Muscle of leg (tissue), 3 donors: ENCODE measurements at regions not wholly inside any gene's neighbourhood (a gene's known extent, or its start where the extent isn't known, plus 50 kb on each side); places are given as distances from the start of the nearest gene placed in this dataset.
A peak's percentile ranks its signal among the peaks of the same experiment; 100 is the strongest.

Experiments
- DNase-seq: peaks from one replicate; pipeline ENCODE4 v3.0.0; 2013
- H3K27ac ChIP-seq: one replicate; pipeline ENCODE4 v1.5.1; 2013; ENCODE audit warnings: mild to moderate bottlenecking, low read length, control low read depth
- H3K27me3 ChIP-seq: one replicate; pipeline ENCODE4 v1.6.1; 2013; ENCODE audit warnings: low read length; ENCODE audit not compliant: control insufficient read depth, insufficient read depth
- H3K36me3 ChIP-seq: one replicate; pipeline ENCODE4 v1.6.1; 2013; ENCODE audit warnings: low read length; ENCODE audit not compliant: control insufficient read depth, insufficient read depth
- H3K4me1 ChIP-seq: one replicate; pipeline ENCODE4 v1.6.1; 2013; ENCODE audit warnings: low read length; ENCODE audit not compliant: control insufficient read depth, insufficient read depth
- H3K4me3 ChIP-seq: one replicate; pipeline ENCODE4 v1.5.1; 2013; ENCODE audit warnings: low read length, control low read depth
- H3K9me3 ChIP-seq: replicated peaks from 2 replicates; pipeline ENCODE4 v1.6.1; 2013; ENCODE audit warnings: low read depth, low read length; ENCODE audit not compliant: control insufficient read depth
- WGBS: methylation state at CpG from one replicate; pipeline ENCODE4 v1.1.5; 2013; ENCODE audit warnings: missing lambda C conversion rate; ENCODE audit not compliant: insufficient coverage; 5-methylcytosine and 5-hydroxymethylcytosine counted together

- 60% methylated on average over 2 of the region's 4 CpGs for WGBS
- H3K4me1 ChIP-seq = no peaks in the 10 kb centered on the region
Observed at GRCh38 chr14:22390824-22391461, 198.1 kb downstream of the DAD1 start.

DNA sequence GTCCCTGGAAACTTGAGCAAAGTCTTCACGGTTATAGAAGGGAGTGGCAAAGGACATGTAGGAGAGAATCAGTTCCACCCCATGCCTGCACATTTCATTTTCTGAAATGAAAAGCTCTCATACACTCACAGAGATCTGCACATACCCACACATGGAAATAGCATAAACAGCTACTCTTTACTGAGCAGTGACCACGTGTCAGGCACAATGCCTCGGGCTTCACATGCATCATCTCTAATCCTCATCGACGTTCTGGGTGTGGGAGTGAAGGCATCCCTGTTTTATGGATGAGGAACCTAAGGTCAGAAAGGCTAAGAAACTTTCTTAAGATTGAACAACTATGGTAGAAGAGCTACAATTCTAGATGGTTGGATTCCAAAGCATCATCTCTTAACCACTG is 198.8 kb downstream of the DAD1 start:
- Histone ChIP-seq H3K9me3 (no peaks in the 10 kb centered on the region), H3K4me3 (no peak overlapping the region), H3K4me1 (no peaks in the 10 kb centered on the region), H3K27me3 (no peaks in the 10 kb centered on the region), H3K36me3 (no peaks in the 10 kb centered on the region), H3K27ac (no peak overlapping the region)
- DNase-seq = no peak
- WGBS = no CpG with 5 or more reads among the region's 5 CpGs

More at GRCh38 chr14:22390824-22391461, 198.1 kb downstream of the DAD1 start:
- no peak overlapping the region for H3K4me3 ChIP-seq
- H3K27ac ChIP-seq = no peak overlapping the region
- H3K36me3 ChIP-seq = no peaks in the 10 kb centered on the region
- H3K27me3 ChIP-seq = no peaks in the 10 kb centered on the region
- no peaks in the 10 kb centered on the region for H3K9me3 ChIP-seq
- DNase-seq = no peak

DNA sequence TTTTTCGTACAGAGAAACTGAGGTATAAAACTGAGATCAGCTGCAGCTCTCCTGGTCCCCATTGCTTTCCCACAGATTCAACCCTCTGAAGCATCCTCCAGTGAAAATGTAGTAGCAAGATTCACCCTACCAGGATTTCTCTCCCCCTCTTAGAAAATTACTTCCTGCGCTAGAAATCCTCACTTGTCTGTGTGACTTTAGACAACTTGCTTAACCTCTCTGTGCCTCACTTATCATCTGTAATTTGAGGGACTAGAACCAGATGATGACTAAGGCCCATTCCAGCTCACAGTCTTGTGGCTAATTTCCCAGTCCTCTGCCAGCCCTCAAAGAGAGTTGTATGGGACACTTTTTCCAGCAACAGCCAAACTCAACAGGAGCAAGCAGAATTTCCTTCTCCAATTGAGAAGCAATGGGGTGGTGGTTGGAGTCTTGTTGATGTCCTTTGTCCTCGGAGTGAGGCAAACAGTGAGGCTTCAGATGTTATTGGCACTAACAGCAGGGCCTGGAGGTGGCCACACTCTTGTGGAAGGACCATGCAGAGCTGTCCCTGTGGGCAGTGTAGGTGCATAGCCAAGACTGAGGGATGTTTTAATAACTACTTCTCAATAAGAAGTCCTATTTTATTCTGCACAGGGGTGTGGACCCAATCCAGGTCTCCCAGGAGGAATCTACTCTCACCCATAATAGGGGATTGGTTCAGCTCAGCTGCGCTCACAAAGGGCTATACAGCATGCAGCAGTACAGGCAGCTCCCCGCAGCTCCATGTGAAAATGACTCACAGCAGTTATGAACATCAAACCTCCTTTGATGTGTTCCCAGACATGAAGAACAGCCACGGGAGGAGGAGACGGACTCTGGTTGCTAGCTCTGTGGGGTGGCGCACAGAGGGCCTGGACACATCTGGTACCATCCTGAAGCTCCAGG is 200.1 kb downstream of the DAD1 start:
- no peak for DNase-seq
- Histone ChIP-seq H3K27ac (no peak overlapping the region), H3K4me3 (no peak overlapping the region), H3K36me3 (no peaks in the 10 kb centered on the region), H3K9me3 (no peaks in the 10 kb centered on the region), H3K4me1 (no peaks in the 10 kb centered on the region), H3K27me3 (no peaks in the 10 kb centered on the region)
- 64% methylated on average over 5 of the region's 8 CpGs for WGBS

- Histone ChIP-seq H3K4me3 (no peak overlapping the region), H3K27me3 (no peaks in the 10 kb centered on the region), H3K36me3 (no peaks in the 10 kb centered on the region), H3K9me3 (no peaks in the 10 kb centered on the region), H3K4me1 (no peaks in the 10 kb centered on the region), H3K27ac (no peak overlapping the region)
- no peak for DNase-seq
- 35% methylated on average over 6 of the region's 11 CpGs for WGBS
Observed at GRCh38 chr14:22387776-22388241, 201.2 kb downstream of the DAD1 start.

DNA sequence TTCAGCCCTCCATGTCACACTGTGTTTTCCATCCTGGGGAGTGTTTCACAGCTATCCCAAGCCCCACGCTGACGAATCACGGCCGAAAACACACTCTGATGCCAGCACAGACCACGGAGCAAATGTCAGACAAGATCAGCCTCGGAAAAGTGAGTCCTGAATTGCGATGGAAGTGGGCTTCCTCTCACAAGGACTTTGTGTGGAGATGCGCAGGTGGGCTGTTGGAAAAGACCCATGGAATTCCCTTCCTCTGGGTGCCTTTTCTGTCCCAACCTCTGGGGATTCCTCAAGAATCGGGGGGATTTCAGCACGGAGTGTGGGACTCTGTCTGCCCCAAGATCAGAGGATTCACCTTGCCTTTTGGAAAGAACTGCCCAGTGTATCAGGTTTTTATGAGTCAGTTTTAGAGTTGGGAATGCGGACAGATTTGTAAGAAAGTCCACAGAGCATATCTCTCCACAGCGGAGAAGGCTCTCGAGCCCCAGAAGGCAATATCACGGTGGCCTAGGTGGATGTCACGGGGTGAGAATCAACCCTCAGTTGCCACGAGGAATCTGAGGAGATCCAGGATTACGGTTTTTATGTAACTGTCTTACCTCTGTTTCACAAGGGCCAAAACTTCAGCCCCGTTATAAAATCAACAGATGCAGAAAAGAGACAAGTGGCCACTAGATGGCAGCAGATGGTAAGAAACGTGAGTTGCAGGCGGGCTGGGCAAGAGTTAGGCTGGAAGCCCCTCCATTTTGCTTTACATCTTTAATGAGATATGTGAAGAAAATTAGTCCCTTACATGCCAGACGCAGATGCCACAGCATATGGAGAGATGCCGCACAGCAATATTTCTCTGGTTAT is 201.9 kb downstream of the DAD1 start:
- H3K36me3 ChIP-seq = no peaks in the 10 kb centered on the region

GRCh38 chr14:22384974-22385526 is 204.0 kb downstream of the DAD1 start:
- no peak for DNase-seq
- Histone ChIP-seq H3K4me3 (no peak overlapping the region), H3K27ac (no peak overlapping the region), H3K4me1 (peaks cover 12% of the 10 kb centered on the region), H3K27me3 (no peaks in the 10 kb centered on the region), H3K36me3 (no peaks in the 10 kb centered on the region), H3K9me3 (no peaks in the 10 kb centered on the region)
- WGBS = no CpG with 5 or more reads among the region's 2 CpGs

More for the DNA sequence above, 201.9 kb downstream of the DAD1 start:
- Histone ChIP-seq H3K27ac (no peak overlapping the region), H3K4me1 (no peaks in the 10 kb centered on the region), H3K4me3 (no peak overlapping the region), H3K9me3 (no peaks in the 10 kb centered on the region), H3K27me3 (no peaks in the 10 kb centered on the region)
- peak; percentile 89 for DNase-seq
- WGBS = 55% methylated on average over 15 of the region's 22 CpGs

GRCh38 chr14:22384167-22384549 is 204.9 kb downstream of the DAD1 start:
- no peak overlapping the region for H3K4me3 ChIP-seq
- peaks cover 12% of the 10 kb centered on the region for H3K4me1 ChIP-seq
- no peaks in the 10 kb centered on the region for H3K27me3 ChIP-seq
- H3K27ac ChIP-seq = no peak overlapping the region
- H3K9me3 ChIP-seq = no peaks in the 10 kb centered on the region
- WGBS = no CpG with 5 or more reads among the region's 2 CpGs
- DNase-seq = no peak
- H3K36me3 ChIP-seq = no peaks in the 10 kb centered on the region

- Histone ChIP-seq H3K4me1 (peaks cover 12% of the 10 kb centered on the region), H3K4me3 (no peak overlapping the region), H3K27me3 (no peaks in the 10 kb centered on the region), H3K27ac (no peak overlapping the region), H3K36me3 (no peaks in the 10 kb centered on the region), H3K9me3 (no peaks in the 10 kb centered on the region)
- no peak for DNase-seq
- WGBS = 59% methylated on average over 4 of the region's 8 CpGs
Observed at GRCh38 chr14:22383515-22384166, 205.4 kb downstream of the DAD1 start.

DNA sequence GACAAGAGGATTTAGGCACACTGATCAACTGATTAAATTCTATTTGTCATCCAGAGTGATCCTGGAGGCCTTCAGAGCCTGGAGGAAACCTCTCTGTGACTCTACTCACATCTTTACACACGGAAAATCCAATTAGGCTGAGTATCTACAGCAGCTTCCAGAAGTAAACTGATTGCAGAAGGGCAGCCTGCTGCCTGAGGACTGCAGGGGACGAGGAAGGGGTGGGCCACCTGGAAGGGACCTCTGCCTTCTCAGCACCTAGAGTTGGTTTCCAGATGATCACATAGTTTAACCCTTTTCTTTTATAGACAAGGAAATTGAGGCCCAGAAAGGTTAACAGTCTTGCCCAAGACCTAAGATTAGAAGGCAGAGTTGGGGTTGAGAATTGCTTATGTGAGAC is 206.1 kb downstream of the DAD1 start:
- Histone ChIP-seq H3K4me3 (no peak overlapping the region), H3K27me3 (no peaks in the 10 kb centered on the region), H3K36me3 (no peaks in the 10 kb centered on the region), H3K4me1 (peaks cover 12% of the 10 kb centered on the region), H3K9me3 (no peaks in the 10 kb centered on the region), H3K27ac (no peak overlapping the region)
- WGBS = 60% methylated on average over 1 of the region's 2 CpGs
- no peak for DNase-seq
